GM13976 (cell line): ENCODE measurements at regions not wholly inside any gene's neighbourhood (a gene's known extent, or its start where the extent isn't known, plus 50 kb on each side); places are given as distances from the start of the nearest gene placed in this dataset.

Source experiments
- DNase-seq: peaks from one replicate; pipeline ENCODE4 v3.0.0; 2012; ENCODE audit warnings: low spot score
- CTCF ChIP-seq: IDR thresholded peaks from 2 replicates; pipeline ENCODE4 v1.5.1; 2012; ENCODE audit warnings: borderline replicate concordance, mild to moderate bottlenecking; ENCODE audit not compliant: insufficient read depth; ENCODE audit errors: extremely low read depth, missing control alignments, control extremely low read depth
- in situ Hi-C: fragments of 300-500 bp; cut with MboI; formaldehyde crosslinking; loops from one replicate; pipeline ENCODE4 v1.12.0; 2022; ENCODE audit warnings: low sequenced_read_pairs, mixed read lengths, inconsistent platforms; ENCODE audit not compliant: unreplicated experiment

GRCh38 chr13:68304286-68304893, 1074.3 kb upstream of the PCDH9 start:
- DNase-seq, result peak; percentile 26
- in situ Hi-C loops, result no loop called here
- peak; percentile 50 for TF ChIP-seq CTCF

- DNase-seq, result no peak
- in situ Hi-C loops, result no loop called here
- TF ChIP-seq CTCF, result no peak
Observed at GRCh38 chr13:68293631-68294030, 1063.5 kb upstream of the PCDH9 start.

- no peak for DNase-seq
- no peak for TF ChIP-seq CTCF
- in situ Hi-C loops, result no loop called here
Observed at GRCh38 chr13:68292601-68293000, 1062.5 kb upstream of the PCDH9 start.

- no peak for TF ChIP-seq CTCF
- in situ Hi-C loops, result no loop called here
- DNase-seq, result no peak
Observed at GRCh38 chr13:68291595-68291994, 1061.5 kb upstream of the PCDH9 start.

- in situ Hi-C loops, result no loop called here
- TF ChIP-seq CTCF, result no peak
- DNase-seq, result no peak
Observed at GRCh38 chr13:68275758-68276157, 1045.6 kb upstream of the PCDH9 start.

- DNase-seq, result no peak
- no peak for TF ChIP-seq CTCF
- in situ Hi-C loops, result no loop called here
Observed at GRCh38 chr13:68272652-68273051, 1042.5 kb upstream of the PCDH9 start.

- no peak for DNase-seq
- no peak for TF ChIP-seq CTCF
- in situ Hi-C loops, result no loop called here
Observed at GRCh38 chr13:68264692-68265091, 1034.6 kb upstream of the PCDH9 start.
